ENCODE measurements at regions not wholly inside any gene's neighbourhood (a gene's known extent, or its start where the extent isn't known, plus 50 kb on each side); places are given as distances from the start of the nearest gene placed in this dataset.

GRCh38 chr5:43852279-43852678 lies 249.3 kb downstream of the NNT start:
- intact Hi-C loops (cut with micrococcal nuclease; ENCODE audit: unreplicated experiment): no loop called here
- H3K27ac ChIP-seq: no peak overlapping the region
- H3K4me1 ChIP-seq (replicated peaks; ENCODE audit: insufficient read depth): no peaks in the 10 kb centered on the region
- no peak overlapping the region for H2AFZ ChIP-seq
- H3K9me2 ChIP-seq (ENCODE audit: insufficient read depth): no peaks in the 10 kb centered on the region
- ChIA-PET CTCF (no interaction called here), POLR2A (ENCODE audit: unreplicated experiment) (no interaction called here)
- H4K20me1 ChIP-seq (ENCODE audit: insufficient read depth): no peaks in the 10 kb centered on the region
- H3K36me3 ChIP-seq (ENCODE audit: low read depth): no peaks in the 10 kb centered on the region
- no peaks in the 10 kb centered on the region for H3K79me2 ChIP-seq (ENCODE audit: low read depth)
- H3K4me3 ChIP-seq: no peak overlapping the region
- BruUV-seq (replicated peaks): no TSS peak
- H3K9me3 ChIP-seq (ENCODE audit: insufficient read depth, low read depth): no peaks in the 10 kb centered on the region
- no peak overlapping the region for H3K4me2 ChIP-seq
- H3K27me3 ChIP-seq (ENCODE audit: insufficient read depth, low read depth): peaks cover 11% of the 10 kb centered on the region; the same call in 1 of the 2 replicates
- DNase-seq: no peak
- no peaks in the 10 kb centered on the region for H3F3A ChIP-seq (ENCODE audit: insufficient read depth, low read depth)
- no peak for TF ChIP-seq CTCF (conservative IDR thresholded peaks at IDR 0.05)

- TF ChIP-seq CTCF (conservative IDR thresholded peaks at IDR 0.05): no peak
- TF ChIP-seq EZH2 (IDR thresholded peaks at IDR 0.05; ENCODE audit: low read depth): no peak
- intact Hi-C loops (cut with micrococcal nuclease; ENCODE audit: unreplicated experiment): no loop called here
- no peak overlapping the region for H2AFZ ChIP-seq
- H3K27ac ChIP-seq: no peak overlapping the region
- no peak overlapping the region for H3K4me2 ChIP-seq
- H3K27me3 ChIP-seq (ENCODE audit: insufficient read depth, low read depth): peaks cover 11% of the 10 kb centered on the region; the same call in 1 of the 2 replicates
- DNase-seq: no peak
- H4K20me1 ChIP-seq (ENCODE audit: insufficient read depth): no peaks in the 10 kb centered on the region
- H3K4me3 ChIP-seq: no peak overlapping the region
- no peaks in the 10 kb centered on the region for H3K79me2 ChIP-seq (ENCODE audit: low read depth)
- H3K4me1 ChIP-seq (replicated peaks; ENCODE audit: insufficient read depth): no peaks in the 10 kb centered on the region
- POLR2A ChIA-PET (ENCODE audit: unreplicated experiment): no interaction called here
- no TSS peak for BruUV-seq (replicated peaks)
- no peaks in the 10 kb centered on the region for H3F3A ChIP-seq (ENCODE audit: insufficient read depth, low read depth)
- H3K9me2 ChIP-seq (ENCODE audit: insufficient read depth): no peaks in the 10 kb centered on the region
- H3K36me3 ChIP-seq (ENCODE audit: low read depth): no peaks in the 10 kb centered on the region
- CTCF ChIA-PET: no interaction called here
- H3K9me3 ChIP-seq (ENCODE audit: insufficient read depth, low read depth): no peaks in the 10 kb centered on the region
Observed at GRCh38 chr5:43851741-43852140, 248.8 kb downstream of the NNT start.

- H3K9me2 ChIP-seq (ENCODE audit: insufficient read depth): no peaks in the 10 kb centered on the region
- DNase-seq: no peak
- H3K9me3 ChIP-seq (ENCODE audit: insufficient read depth, low read depth): no peaks in the 10 kb centered on the region
- TF ChIP-seq CTCF (conservative IDR thresholded peaks at IDR 0.05): no peak
- no peak for TF ChIP-seq EZH2 (IDR thresholded peaks at IDR 0.05; ENCODE audit: low read depth)
- H3F3A ChIP-seq (ENCODE audit: insufficient read depth, low read depth): no peaks in the 10 kb centered on the region
- no peaks in the 10 kb centered on the region for H4K20me1 ChIP-seq (ENCODE audit: insufficient read depth)
- POLR2A ChIA-PET (ENCODE audit: unreplicated experiment): no interaction called here
- H3K27ac ChIP-seq: no peak overlapping the region
- H3K27me3 ChIP-seq (ENCODE audit: insufficient read depth, low read depth): no peaks in the 10 kb centered on the region
- H3K36me3 ChIP-seq (ENCODE audit: low read depth): no peaks in the 10 kb centered on the region
- H2AFZ ChIP-seq: no peak overlapping the region
- H3K4me2 ChIP-seq: no peak overlapping the region
- no peaks in the 10 kb centered on the region for H3K4me1 ChIP-seq (replicated peaks; ENCODE audit: insufficient read depth)
- no peaks in the 10 kb centered on the region for H3K79me2 ChIP-seq (ENCODE audit: low read depth)
- intact Hi-C loops (cut with micrococcal nuclease; ENCODE audit: unreplicated experiment): loop anchor here (1.0 to 5.0 kb wide), 2 partner anchors 32 to 1868 kb away; no protein-coding TSS in a partner anchor
- H3K4me3 ChIP-seq: no peak overlapping the region
- CTCF ChIA-PET: no interaction called here
- BruUV-seq (replicated peaks): no TSS peak
Observed at GRCh38 chr5:43840424-43841125, 237.6 kb downstream of the NNT start.

Measured in PC-9 (cell line).